ENCODE measurements at regions not wholly inside any gene's neighbourhood (a gene's known extent, or its start where the extent isn't known, plus 50 kb on each side); places are given as distances from the start of the nearest gene placed in this dataset.

DNA sequence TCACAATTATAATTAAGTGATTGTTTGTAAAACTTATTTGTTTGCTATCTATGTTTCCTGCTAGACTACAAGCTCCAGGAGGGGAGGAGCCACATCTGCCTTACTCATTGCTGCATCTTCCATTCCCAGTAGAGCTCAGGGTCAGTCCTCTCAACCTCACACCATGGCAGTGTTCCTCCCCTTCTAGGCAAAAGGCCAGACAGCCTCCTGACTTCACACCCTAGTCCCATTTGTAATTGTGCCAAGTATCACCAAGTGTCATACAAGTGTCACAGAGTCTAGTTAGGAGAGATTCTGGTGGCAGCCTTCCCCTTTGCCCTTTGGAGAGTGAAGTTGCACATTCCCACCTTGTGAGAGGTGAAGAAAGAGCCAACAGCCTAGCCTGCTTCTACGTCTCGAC is 490.4 kb downstream of the INSC start:
- FAIRE-seq (no peak), DNase-seq (ENCODE audit: insufficient read length, low spot score) (no peak)
- no peak for TF ChIP-seq POLR2A (IDR thresholded peaks at IDR 0.05; ENCODE audit: low read depth, low read length)

DNA sequence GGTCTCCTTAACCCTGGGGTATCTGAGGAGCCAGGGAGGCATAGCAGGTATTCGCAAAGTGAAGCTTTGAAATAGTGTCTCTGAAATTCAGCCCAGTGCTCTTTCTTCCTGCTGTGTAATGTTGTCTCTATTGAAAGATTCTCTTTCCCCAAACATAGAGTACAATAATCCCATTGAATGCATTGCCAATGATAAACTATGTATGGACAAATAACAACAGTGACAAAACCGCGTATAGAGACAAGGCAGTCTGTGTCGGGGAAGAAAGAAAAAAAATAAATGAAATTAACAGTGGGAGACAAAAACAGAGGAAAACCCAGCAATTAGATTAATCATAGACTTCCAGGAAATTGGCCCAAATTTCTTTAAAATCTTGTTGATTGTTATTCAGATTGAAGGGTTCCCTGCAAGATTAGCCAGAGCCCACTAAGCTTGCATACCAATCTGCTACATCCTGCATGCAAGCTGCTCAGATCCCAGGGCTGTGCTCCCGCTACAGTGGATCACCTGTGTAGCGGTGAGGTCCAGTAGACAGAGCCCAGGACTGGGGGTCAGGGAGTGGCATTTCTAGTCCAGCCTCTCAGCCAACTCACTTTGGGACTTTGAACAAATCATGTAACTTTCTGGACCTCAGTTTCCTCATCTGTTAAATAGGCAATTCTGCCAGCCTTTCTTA is 492.8 kb downstream of the INSC start:
- FAIRE-seq (no peak), DNase-seq (ENCODE audit: insufficient read length, low spot score) (no peak)
- TF ChIP-seq POLR2A (IDR thresholded peaks at IDR 0.05; ENCODE audit: low read depth, low read length), result no peak

DNA sequence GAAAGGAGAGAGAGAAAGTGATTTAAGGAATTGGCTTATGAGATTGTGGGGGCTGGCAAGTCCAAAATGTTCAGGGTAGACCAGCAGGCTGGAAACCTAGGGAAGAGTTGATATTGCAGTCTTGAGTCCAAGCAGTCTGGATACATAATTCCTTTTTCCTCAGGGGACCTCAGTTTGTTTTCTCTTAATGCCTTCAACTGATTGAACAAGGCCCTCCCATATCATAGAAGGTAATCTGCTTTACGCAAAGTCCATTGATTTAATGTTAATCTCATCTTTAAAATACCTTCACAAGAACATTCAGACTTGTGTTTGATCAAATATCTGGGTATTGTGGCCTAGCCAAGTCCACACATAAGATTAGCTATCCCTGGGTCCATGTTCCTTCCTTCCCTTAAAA is 494.7 kb downstream of the INSC start:
- DNase-seq (ENCODE audit: insufficient read length, low spot score), result no peak
- TF ChIP-seq POLR2A (IDR thresholded peaks at IDR 0.05; ENCODE audit: low read depth, low read length), result no peak
- FAIRE-seq, result no peak

DNA sequence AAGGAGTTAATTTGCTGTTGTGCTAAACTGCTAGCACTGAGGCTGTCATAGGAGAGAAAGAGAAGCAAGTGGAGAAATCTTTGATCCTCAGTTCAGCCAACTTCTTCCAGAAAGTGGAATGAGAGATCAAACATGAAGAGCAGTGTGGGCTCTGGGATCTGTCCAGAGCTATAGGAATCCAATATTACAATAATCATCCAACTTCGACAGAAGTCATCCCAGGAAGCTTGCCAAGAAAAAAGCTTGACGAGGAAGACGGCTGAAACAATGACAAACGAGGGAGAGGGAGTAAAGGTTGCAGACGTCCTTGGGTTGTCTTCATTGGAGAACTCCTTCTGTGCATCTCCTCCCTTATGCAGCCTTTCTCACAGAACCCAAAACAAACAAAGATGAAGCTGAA is 496.2 kb downstream of the INSC start:
- DNase-seq (ENCODE audit: insufficient read length, low spot score), result no peak
- no peak for TF ChIP-seq POLR2A (IDR thresholded peaks at IDR 0.05; ENCODE audit: low read depth, low read length)
- FAIRE-seq, result no peak

DNA sequence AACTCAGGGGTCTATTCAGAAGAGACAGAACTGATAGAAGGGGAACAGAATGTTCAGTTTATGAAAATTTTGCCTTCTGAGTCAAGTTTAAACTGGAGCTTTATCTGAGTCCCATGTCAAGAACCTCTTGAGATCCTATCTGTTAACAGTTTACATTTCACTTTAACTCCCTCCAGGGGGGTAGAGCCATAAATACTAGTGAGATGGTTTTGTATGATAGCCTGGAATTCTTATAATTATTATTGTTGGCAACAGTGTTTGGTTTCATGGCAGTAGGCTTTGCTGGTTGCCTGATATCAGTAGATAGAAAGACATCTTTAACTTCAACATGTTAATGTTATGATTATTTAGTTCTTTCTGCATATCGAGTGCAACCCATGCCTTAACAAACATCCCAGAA is 498.5 kb downstream of the INSC start:
- DNase-seq (ENCODE audit: insufficient read length, low spot score) (no peak), FAIRE-seq (no peak)
- no peak for TF ChIP-seq POLR2A (IDR thresholded peaks at IDR 0.05; ENCODE audit: low read depth, low read length)

DNA sequence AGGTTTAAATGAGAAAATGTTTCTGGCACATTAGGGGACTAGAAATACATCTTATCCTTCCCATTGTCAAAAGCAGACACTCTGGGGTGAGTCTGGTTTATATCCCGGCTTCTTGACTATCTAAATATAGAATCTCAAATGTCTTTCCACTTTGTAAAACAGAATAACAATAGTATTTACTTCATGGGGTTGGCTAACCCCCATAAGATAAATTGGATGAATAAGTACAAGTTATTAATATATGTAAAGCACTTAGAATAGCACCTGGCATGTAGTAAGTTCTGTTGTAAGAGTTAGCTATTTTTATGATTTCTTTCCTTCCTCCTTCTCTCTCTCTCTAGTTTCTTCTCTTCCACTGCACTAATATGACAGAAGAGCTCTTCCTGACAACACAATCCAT is 499.1 kb downstream of the INSC start:
- FAIRE-seq (no peak), DNase-seq (ENCODE audit: insufficient read length, low spot score) (no peak)
- TF ChIP-seq POLR2A (IDR thresholded peaks at IDR 0.05; ENCODE audit: low read depth, low read length), result no peak

DNA sequence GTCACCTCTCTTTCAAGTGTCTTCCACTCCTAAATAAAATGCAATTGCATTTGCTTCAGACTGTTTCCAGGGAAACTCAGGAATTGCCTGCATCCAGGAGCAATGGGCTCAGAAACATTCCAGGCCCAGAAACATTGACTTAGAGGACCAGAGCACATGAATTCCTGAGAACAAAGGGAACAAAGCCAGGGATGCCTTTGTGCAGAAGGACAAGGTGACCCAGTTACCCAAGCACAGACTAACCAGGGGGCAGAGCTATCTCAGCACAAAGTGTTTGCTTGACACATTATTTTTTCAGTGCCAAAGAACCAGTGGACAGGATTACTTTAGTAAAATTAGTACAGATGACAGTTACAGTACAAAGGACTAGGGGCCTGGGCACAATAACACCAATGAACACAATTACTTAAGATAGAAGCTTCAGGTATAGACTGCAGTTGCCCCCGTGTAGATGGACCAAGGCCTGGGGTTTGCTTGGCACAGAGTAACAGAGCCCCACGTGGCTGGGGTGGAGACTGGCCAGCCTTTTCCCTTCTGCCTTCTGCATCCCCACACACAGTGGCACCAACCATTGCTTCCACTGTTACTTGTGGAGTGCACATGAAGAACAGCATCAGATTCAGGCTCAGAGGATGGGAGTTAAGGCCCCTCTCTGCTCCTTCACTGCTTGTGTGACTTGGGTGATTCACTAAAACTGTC is 500.8 kb downstream of the INSC start:
- DNase-seq (ENCODE audit: insufficient read length, low spot score) (no peak), FAIRE-seq (no peak)
- TF ChIP-seq POLR2A (IDR thresholded peaks at IDR 0.05; ENCODE audit: low read depth, low read length), result no peak

DNA sequence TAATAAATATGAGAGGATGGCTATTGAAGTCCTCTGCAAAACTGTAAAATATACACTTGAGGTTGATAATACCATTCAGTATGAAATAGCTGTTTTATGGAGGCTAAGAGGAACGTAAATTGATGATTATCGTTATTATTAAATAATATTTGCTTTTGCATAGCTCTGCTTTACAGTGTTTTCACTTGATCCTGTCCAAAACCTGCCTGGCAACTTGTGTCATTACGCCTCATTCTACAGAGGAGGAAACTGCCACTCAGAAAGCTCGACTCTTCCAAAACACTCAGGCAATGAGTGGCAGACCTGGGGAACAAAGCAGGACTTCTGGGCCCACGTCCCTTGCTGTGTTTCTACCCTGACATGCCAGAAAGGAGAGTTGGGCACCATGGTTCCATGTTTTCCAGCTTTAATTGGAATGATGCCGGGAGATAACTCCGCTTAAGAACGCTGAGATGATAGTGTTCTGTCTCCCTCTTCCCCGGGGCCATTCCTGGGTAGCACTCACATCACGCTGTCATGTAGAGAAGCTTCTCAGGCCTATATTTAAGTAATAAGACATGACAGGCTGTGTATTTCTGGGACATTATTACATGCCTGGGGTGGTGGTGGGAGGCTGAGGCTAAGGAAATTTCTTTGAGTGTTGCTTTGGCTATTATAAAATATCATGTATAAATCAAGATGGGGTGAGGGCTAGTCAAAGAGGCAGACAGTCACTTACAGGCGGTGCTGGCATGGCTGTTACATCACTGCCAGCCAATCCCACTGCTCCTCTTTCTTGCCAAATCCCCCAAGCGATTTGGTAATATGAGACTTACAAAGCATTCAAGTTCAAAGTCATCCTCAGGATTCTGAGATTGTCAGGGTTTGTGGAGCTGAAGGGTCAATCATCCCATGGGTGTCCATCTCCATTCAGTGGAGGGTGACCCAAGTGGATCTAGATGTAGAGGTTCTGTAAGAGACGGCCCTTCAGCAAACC is 501.7 kb downstream of the INSC start:
- DNase-seq (ENCODE audit: insufficient read length, low spot score) (no peak), FAIRE-seq (no peak)
- TF ChIP-seq POLR2A (IDR thresholded peaks at IDR 0.05; ENCODE audit: low read depth, low read length), result no peak

DNA sequence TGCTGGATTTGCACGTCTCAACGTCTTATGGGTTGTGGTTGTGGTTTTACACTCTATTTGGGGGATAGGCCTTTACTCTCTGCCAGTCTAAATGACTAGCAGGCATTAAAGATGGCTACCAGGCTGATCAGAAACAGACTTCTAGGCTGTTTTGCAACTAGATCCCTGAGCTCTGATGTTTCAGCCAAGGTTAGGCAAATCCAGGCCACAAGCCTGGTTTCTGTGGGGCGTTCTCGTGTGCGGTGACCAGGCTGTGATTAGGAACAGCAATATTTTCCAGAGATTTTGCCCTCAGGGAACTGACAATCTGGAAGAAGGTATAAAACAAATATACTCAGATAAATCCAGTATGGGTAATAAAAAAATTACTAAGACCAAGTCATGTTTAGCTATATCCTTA is 502.4 kb downstream of the INSC start:
- no peak for TF ChIP-seq POLR2A (IDR thresholded peaks at IDR 0.05; ENCODE audit: low read depth, low read length)
- no peak for DNase-seq (ENCODE audit: insufficient read length, low spot score)
- no peak for FAIRE-seq

DNA sequence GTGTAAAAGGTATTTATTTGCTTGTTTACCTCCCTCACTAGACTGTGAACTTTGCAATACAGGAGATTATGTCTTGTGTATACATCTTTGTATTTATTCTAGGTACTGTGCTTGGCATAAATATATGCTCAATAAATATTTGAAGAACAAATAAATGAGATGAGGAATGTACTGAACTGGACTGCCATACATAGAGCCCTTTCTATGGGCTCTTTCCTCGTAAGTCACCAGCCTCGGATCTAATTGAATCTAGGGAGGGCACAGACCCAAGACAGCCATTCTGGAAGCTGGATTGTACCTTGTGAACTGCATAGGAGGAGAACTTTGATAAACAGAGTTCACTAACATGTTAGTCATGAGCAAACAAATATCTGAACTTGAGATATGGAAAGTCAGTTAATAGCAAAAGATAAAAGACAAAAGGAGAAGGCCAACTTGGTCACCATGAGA is 503.9 kb downstream of the INSC start:
- DNase-seq (ENCODE audit: insufficient read length, low spot score), result no peak
- no peak for FAIRE-seq
- no peak for TF ChIP-seq POLR2A (IDR thresholded peaks at IDR 0.05; ENCODE audit: low read depth, low read length)

DNA sequence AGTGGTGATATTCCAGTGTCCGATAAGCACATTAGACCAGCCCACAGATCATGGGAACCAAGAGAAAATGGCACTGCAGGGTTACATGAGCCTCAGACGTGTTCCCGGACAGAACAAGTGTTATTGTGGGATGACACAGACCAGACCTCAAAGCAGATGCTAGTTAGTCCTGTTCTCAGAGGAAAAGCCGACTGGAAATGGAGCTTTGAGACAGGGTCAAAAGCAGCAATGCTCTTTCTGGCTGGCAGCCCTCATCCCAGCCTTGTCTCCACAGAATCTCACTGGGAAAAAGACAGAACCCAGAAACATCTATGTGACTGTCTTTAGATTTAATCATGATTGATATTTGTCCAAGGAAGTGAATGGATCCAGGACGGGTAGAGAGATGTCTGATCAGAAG is 506.8 kb downstream of the INSC start:
- TF ChIP-seq POLR2A (IDR thresholded peaks at IDR 0.05; ENCODE audit: low read depth, low read length), result no peak
- FAIRE-seq (no peak), DNase-seq (ENCODE audit: insufficient read length, low spot score) (no peak)

DNA sequence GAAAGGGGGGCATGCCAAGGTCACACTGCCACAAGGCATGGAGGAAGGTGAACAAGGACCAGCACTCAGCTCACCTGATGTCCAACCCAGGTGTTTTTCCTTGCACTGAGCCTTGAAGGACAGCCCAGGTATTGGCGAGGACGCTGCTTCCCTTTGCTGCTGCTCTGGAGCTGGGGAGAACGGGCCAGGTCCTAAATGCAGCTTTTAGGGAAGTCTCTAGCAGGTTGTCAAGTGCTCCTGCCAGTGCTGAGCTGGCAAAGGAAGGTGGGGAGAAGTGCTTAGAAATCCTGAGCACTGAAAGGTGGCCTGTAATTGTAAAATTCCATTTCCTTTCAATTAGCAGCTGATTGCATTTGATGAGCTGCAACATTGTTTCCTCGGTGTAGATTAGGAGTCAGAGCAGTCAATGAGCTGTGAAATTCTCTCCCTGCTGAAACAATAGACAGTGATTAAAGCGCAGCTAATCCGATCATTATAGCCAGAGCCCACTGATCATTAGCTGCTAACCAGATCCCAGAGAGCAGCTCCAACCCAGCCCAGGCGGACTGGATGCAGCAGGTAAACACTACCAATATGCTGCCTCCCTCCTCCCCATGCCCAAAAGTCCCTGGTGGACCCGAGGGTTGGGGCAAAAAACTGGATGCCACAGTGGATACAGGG is 507.6 kb downstream of the INSC start:
- FAIRE-seq, result no peak
- DNase-seq (ENCODE audit: insufficient read length, low spot score), result no peak
- TF ChIP-seq POLR2A (IDR thresholded peaks at IDR 0.05; ENCODE audit: low read depth, low read length), result no peak

DNA sequence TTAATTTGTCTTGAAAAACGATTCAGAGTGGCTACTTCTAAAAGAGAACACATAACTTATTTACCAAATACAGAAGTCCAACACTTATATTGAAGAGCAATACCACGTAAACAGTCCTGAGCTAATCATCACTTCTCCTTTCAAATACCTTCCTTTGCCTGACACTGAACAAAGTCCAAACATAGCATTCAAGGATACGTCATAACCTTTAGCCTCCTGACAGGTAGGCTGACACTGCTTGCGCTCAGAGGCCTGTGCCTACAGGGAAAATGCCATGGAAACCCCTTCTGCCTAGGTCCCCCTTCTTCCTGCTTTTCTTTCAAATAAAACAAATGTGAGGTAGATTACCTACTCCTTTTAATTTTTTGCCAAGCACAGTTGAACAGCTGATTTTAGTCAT is 510.0 kb downstream of the INSC start:
- DNase-seq (ENCODE audit: insufficient read length, low spot score) (no peak), FAIRE-seq (no peak)
- TF ChIP-seq POLR2A (IDR thresholded peaks at IDR 0.05; ENCODE audit: low read depth, low read length), result no peak

DNA sequence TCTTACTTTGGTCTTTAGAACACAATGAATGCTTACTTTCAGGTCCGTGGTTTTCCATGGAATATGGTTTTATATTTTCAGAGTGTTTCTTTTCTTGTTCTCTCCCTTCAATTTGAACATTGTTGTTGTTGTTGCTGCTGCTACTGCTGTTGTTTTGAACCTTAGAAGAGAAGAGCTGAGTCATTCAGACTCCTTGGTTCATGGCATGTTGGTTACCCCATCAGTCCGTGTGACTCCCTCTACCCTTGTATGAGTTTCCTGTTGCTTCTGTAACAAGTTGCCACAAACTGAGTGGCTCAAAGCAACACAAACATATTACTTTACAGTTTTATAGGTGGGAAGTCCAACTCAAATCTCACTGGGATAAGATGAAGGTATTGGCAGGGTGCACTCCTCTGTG is 511.0 kb downstream of the INSC start:
- TF ChIP-seq POLR2A (IDR thresholded peaks at IDR 0.05; ENCODE audit: low read depth, low read length), result no peak
- FAIRE-seq (no peak), DNase-seq (ENCODE audit: insufficient read length, low spot score) (no peak)

Data from H54 (cell line).